Stomach (tissue), 4 donors: ENCODE measurements at regions not wholly inside any gene's neighbourhood (a gene's known extent, or its start where the extent isn't known, plus 50 kb on each side); places are given as distances from the start of the nearest gene placed in this dataset.
"Not testable (repeated sequence)": the region's sequence is repeated elsewhere in the genome, so short reads cannot be mapped to it uniquely, and the experiment has no call there.

Experiments
- CTCF ChIP-seq, 7 experiments: fragments of 450-650 bp in 4 of 7; fragments of 200-600 bp in 3 of 7; sonication (generic) in 3 of 7; IDR thresholded peaks; one replicate each; pipeline ENCODE4 v1.5.1; 2016 to 2019; ENCODE audit warnings: antibody characterized with exemption in 7 of 7, control low read depth in 2 of 7, mild to moderate bottlenecking in 1 of 7
- POLR2AphosphoS5 ChIP-seq, 3 donors: sonication (generic); formaldehyde crosslinking; IDR thresholded peaks; one replicate each; pipeline ENCODE4 v1.6.1; 2016; ENCODE audit warnings: antibody characterized with exemption in 3 of 3

DNA sequence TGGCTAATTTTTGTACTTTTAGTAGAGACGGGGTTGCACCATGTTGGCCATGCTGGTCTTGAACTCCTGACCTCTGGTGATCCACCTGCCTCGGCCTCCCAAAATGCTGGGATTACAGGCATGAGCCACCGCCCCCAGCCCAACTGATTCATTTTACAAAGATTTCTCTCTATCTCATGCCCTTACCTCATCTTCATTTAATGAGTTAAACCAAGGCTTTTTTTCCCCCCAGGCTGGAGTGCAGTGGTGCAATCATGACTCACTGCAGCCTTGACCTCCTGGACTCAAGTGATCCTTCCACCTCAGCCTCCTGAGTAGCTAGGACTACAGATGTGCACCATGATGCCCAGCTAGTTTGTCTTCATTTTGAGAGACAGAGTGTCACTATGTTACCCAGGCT is 123.0 kb downstream of the GATA3 start:
- not testable (repeated sequence) for TF ChIP-seq CTCF, POLR2AphosphoS5 (IDR thresholded peaks at IDR 0.05)
